A673 (cell line): ENCODE measurements at regions not wholly inside any gene's neighbourhood (a gene's known extent, or its start where the extent isn't known, plus 50 kb on each side); places are given as distances from the start of the nearest gene placed in this dataset.

Experiments
- BruUV-seq: library from RNA; stranded (reverse); fragments of 400-500 nt; replicated peaks from 2 replicates; lab custom pipeline; 2021; lab: Mats Ljungman, UMichigan
- CTCF ChIA-PET: fragments of 300-600 bp; sonication (Branson Sonifier 250); formaldehyde crosslinking; loops from one replicate; lab custom pipeline; 2022; ENCODE audit warnings: antibody characterized with exemption; lab: Charles Lee
- POLR2A ChIA-PET: fragments of 300-600 bp; sonication (Branson Sonifier 250); formaldehyde crosslinking; loops from one replicate; lab custom pipeline; 2022; ENCODE audit warnings: antibody characterized with exemption; ENCODE audit not compliant: low non-redundant PET; lab: Charles Lee
- DNase-seq: peaks from one replicate; pipeline ENCODE4 v3.0.0-alpha.2; 2015; ENCODE audit warnings: low spot score
- H3K27ac ChIP-seq: fragments of 200-600 bp; sonication (generic); 2 replicates; pipeline ENCODE4 v1.5.1; 2016; ENCODE audit warnings: mixed run types, low read depth, mild to moderate bottlenecking, mixed read lengths, antibody characterized with exemption, low read length; ENCODE audit not compliant: poor library complexity, severe bottlenecking
- H3K27me3 ChIP-seq: fragments of 200-600 bp; sonication (generic); replicated peaks from 2 replicates; pipeline ENCODE4 v1.6.1; 2017; ENCODE audit warnings: mixed run types, low read depth, mild to moderate bottlenecking, mixed read lengths, antibody characterized with exemption, low read length; ENCODE audit not compliant: insufficient read depth, poor library complexity
- H3K36me3 ChIP-seq: fragments of 200-600 bp; sonication (generic); 2 replicates; pipeline ENCODE4 v1.6.1; 2016; ENCODE audit warnings: mixed run types, mild to moderate bottlenecking, mixed read lengths, antibody characterized with exemption, low read length; ENCODE audit not compliant: insufficient read depth, poor library complexity, severe bottlenecking
- H3K4me1 ChIP-seq: fragments of 200-600 bp; sonication (generic); 2 replicates; pipeline ENCODE4 v1.6.1; 2017; ENCODE audit warnings: mixed run types, mild to moderate bottlenecking, mixed read lengths, antibody characterized with exemption, low read length; ENCODE audit not compliant: insufficient read depth, poor library complexity, severe bottlenecking
- H3K4me3 ChIP-seq: fragments of 200-600 bp; sonication (generic); 2 replicates; pipeline ENCODE4 v1.5.1; 2016; ENCODE audit warnings: low read depth, mixed run types, mild to moderate bottlenecking, mixed read lengths, low read length; ENCODE audit not compliant: poor library complexity, severe bottlenecking
- H3K9me3 ChIP-seq: fragments of 200-600 bp; sonication (generic); 2 replicates; pipeline ENCODE4 v1.6.1; 2016; ENCODE audit warnings: mixed run types, low read depth, mild to moderate bottlenecking, mixed read lengths, antibody characterized with exemption, low read length; ENCODE audit not compliant: poor library complexity, severe bottlenecking
- CTCF ChIP-seq: fragments of 300-800, 200-600 bp; sonication (generic); conservative IDR thresholded peaks from 2 replicates; pipeline ENCODE4 v1.5.1; 2017; ENCODE audit warnings: low read depth, mild to moderate bottlenecking, antibody characterized with exemption, low read length, moderate library complexity, mixed read lengths
- EZH2 ChIP-seq: fragments of 200-600 bp; sonication (generic); IDR thresholded peaks from 2 replicates; pipeline ENCODE4 v1.6.1; 2017; ENCODE audit warnings: borderline replicate concordance, low read depth, mild to moderate bottlenecking, mixed read lengths, antibody characterized with exemption, low read length; ENCODE audit not compliant: poor library complexity, severe bottlenecking
- intact Hi-C: fragments of 100-400 bp; cut with micrococcal nuclease; formaldehyde crosslinking; loops from one replicate; pipeline ENCODE4 v1.10.0; 2022; ENCODE audit not compliant: unreplicated experiment

DNA sequence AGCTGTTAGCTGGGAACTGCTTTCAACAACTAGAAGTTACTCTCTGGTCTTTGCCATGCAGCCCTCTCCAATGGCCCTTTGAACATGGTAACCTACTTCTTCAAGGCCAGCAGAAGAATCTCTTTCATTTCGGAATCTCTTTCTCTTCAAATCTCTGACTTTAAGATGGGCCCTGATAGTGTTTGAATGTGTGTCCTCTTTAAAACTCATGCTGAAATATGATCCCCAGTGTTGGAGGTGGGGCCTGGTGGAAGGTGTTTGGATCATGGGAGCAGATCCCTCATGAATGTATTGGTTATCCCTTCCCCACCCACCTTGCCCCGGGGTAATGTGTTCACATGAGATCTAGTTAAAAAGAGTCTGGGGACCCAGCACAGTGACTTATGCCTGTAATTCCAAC, 54.5 kb upstream of the SOX13 start:
- H3K36me3 ChIP-seq, result no peaks in the 10 kb centered on the region
- no peak for DNase-seq
- BruUV-seq, result no TSS peak
- TF ChIP-seq EZH2 (no peak), CTCF (no peak)
- no peaks in the 10 kb centered on the region for H3K4me1 ChIP-seq
- POLR2A ChIA-PET, result no interaction called here
- H3K27me3 ChIP-seq, result no peaks in the 10 kb centered on the region
- no peak overlapping the region for H3K4me3 ChIP-seq
- no peak overlapping the region for H3K27ac ChIP-seq
- intact Hi-C loops, result no loop called here
- CTCF ChIA-PET, result no interaction called here
- H3K9me3 ChIP-seq, result no peaks in the 10 kb centered on the region
